Anterior cingulate cortex (tissue), 58 donors: ENCODE measurements at regions not wholly inside any gene's neighbourhood (a gene's known extent, or its start where the extent isn't known, plus 50 kb on each side); places are given as distances from the start of the nearest gene placed in this dataset.
"Not testable (repeated sequence)": the region's sequence is repeated elsewhere in the genome, so short reads cannot be mapped to it uniquely, and the experiment has no call there.

ENCODE experiments used
- DNase-seq, 58 donors: peaks; one replicate each; lab custom pipeline; 2025; lab: John Stamatoyannopoulos, UW

DNA sequence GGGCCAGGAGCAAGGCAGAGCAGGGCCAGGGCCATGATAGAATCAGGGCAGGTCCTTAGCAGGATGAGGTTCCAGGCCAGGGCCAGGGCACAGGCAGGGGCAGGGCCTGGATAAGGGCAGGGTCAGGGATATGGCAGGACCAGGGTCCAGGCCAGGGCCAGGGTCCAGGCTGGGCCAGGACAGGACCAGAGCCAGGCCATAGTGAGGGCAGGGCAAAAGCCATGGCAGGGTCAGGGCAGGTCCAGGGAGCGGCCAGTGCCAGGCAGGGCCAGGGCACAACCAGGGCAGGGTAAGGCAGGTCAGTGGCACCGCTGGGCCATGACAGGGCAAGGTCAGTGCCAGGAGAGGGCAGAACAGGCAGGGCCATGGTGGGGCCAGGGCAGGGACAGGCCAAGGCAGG lies 152.2 kb downstream of the LIPI start:
- DNase-seq, result no peak

DNA sequence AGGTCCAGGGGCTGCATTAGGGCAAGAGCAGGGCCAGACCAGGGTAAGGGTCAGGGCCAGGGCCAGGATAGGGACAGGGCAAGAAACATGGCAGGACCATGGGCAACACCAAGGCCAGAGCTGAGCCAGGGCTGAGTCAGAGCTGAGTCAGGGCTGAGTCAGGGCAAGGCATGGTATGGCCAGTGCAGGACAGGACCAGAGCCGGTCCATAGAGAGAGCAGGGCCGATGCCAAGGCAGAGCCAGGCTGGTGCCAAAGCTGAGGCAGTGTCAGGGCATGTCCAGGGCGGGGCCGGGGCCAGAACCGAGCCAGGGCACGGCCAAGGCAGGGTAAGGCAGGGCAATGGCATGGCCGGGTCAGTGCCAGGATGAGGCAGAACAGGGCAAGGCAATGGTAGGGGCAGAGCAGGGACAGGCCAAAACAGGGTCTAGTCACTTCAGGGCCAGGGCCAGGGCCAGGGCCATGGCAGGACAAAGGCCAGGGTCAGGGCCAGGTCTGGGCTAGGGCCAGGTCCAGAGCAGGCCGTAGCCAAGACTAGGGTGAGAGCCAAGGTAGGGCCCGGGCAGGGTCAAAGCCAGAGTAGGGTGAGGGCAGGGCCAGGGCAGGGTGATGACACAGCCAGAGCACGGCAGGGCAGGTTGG lies 152.8 kb downstream of the LIPI start:
- DNase-seq, result not testable (repeated sequence)

DNA sequence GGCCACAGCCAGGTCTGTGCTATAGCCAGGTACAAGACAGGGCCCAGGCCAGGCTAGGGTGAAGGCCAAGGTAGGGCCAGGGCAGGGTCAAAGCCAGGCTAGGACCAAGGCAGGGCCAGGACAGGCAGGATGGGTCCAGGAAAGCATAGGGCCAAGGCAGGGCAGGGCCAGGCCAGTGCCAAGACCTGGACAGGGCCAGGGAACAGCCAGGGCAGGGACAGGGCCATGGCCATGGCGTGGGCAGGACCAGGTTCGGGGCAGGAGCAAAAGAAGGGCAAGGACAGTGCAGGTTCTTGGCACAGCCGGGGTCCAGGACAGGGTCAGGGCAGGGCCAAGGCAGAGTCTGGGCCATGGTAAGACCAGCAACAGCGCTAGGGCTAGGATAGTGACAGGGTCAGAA lies 153.4 kb downstream of the LIPI start:
- no peak for DNase-seq

- no peak for DNase-seq
Measured at GRCh38 chr21:14056771-14057191, 154.0 kb downstream of the LIPI start.

DNA sequence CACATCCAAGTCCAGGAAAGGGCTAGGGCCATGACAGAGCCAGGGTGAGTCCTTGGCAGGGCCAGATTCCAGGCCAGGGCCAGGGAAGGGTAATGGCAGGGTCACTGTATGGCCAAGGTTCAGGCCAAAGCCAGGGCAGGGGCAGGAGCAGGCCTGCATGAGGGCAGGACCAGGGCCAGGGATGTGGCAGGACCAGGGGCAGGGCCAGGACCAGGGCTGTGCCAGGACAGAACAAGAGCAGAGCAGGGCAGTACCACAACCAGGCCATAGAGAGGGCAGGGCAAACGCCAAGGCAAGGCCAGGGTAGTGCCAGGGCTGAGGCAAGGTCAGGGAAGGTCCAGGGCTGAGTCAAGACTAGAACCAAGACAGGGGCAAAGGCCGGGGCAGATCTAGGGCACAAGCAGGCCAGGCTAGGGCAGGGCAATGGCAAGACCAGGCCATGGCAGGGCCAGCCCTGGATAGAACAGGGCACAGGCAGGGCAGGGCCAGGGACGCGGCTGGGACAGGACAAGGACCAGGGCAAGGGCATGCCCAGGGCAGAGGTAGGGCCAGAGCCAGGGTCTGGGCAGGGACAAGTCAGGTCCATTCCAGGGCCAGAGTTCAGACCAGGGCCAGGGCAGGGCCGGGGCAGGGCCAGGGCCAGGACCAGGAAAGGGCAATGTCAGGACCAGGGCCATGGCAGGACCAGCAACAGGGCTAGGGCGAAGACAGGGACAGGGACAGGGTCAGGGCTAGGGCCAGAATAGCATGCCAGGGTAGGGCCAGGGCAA lies 154.8 kb downstream of the LIPI start:
- DNase-seq, result not testable (repeated sequence)

DNA sequence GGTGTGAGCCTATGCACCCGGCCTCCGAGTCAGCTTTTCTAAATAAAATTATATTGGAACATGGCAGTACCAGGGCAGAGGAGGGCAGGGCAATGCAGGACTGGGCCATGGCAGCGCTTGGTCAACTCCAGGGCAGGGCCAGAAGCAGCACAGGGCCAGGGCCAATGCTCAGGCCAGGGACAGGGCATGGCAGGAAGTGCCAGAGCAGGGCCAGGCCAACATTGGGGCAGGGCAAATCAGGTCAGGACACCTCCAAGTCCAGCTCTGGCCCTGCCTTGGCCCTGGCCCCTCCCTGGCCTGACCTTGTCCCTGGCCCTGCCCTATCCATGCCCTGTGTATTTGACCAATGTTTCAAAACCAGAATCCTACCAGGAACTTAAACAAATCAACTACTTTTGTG lies 156.1 kb downstream of the LIPI start:
- no peak for DNase-seq

DNA sequence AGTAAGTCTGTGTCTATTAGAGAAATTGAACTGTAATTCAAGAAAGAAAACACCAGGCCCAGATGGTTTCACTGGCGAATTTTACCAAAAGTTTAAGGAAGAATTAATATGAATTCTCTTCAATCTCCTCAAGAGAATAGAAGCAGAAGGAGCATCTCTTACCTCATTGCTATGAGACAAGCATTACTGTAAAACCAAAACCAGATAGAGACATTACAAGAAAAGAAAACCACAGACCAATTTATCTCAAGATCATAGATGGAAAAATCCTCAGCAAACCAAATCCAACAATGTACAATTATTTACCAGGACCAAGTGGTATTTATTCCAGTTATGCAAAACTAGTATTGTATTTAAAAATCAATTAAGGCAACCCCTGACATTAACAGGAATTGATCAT lies 160.6 kb downstream of the LIPI start:
- no peak for DNase-seq

DNA sequence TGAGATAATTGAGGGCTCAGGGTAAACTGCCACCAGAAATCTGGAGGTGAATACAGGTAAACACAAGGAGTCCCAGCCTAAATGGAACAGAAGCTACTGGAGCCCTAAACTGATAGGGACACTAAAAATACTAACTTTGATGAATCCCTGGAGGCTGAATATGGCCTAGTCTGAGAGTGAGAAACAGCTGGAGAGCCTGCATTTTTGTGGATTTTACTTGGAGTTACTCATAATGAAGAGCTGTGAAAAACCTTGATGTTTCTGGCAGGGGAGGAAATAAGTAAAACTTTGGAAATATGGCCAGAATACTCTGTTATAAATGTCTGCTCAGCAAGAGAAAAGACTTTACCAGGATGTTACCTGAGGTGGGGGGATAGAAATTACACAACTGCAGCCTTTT lies 164.4 kb downstream of the LIPI start:
- DNase-seq, result no peak

GRCh38 chr21:14040386-14040785 lies 170.4 kb downstream of the LIPI start:
- DNase-seq, result no peak

DNA sequence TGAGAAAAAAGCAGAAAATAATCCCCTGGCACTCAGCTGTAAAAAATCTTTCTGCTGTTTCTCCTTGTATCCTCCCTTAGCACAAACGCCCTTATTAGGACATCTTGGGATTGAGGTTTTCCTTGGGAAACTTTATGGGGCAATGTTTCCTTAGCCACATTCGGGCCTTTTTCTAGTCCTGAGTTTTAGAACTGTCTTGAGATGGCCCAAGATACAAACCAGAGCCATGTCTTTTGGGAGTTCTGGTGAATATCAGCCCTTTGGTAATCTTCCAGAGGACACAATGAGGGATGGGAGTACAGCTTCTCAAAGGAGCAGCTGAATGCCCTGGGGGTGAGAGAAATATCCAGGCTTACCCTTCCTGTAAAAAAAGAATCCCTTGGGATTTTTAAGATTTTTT lies 182.1 kb downstream of the LIPI start:
- DNase-seq, result not testable (repeated sequence)

GRCh38 chr21:14027235-14027869 lies 183.4 kb downstream of the LIPI start:
- DNase-seq, result peak; percentile 40 to 93 (median 83)

GRCh38 chr21:14020108-14020507 lies 190.6 kb downstream of the LIPI start:
- DNase-seq, result not testable (repeated sequence)

DNA sequence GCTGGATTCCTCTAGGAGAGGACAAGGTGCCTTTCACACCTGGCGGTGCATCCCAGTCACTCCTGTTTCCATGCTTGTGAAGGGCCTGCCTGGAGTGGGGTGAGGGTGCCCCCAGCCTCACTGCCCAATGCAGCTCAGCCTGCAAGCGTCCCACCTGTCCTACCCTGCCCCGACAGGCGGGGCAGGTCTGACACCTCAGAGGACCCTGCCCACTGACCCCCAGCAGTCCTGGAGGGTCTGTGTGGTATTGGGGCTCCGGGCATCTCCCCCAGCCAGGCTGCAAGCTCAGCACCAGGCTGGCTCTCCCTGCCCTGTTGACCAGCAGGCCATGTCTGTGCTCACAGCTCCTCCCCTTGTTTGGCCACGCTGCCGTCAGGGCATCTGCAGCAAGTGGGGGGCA lies 194.9 kb downstream of the LIPI start:
- not testable (repeated sequence) for DNase-seq

GRCh38 chr21:14013623-14014498 lies 196.9 kb downstream of the LIPI start:
- not testable (repeated sequence) for DNase-seq

DNA sequence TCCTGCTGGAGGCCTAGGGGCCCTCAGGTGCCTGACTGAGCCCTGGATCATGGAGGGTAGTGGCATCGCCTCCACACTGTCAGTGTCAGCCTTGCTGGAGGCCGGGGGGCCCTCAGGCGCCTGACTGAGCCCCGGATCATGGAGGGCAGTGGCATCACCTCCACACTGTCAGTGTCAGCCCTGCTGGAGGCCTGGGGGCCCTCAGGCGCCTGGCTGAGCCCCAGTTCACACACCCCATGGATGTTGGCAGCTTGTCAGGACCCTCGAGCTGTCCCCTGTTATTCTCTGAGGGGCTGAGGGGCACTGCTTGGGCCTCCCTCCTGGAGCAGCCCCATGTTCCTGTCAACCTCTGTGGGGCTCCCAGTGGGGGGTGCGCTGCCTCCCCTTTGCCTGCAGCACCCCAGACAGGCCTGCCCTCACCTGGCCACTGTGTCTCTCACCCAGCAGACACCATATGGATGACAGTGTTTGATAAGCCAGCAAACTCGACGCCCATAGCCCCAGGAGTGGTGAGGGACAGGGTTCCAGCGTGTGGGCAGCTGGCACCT lies 197.6 kb downstream of the LIPI start:
- no peak for DNase-seq

DNA sequence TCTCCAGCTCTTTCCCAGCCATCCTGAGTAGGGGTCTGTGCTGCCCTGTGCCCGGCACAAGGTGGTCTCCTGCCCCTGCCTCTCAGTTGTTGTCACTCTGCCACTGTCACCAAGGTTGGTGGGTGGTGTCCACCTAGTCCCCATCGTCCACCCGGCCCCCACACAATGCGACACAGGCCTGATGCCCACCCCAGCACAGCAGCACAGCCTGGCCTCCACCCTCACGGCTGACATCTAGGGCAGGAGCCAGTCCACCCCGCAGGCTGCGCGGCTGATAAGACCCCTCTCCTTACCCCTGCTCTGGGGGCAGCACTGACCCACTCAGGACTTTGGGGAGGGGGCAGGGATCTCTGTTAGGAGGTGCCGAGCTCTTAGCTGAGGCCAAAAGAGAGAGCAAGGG lies 198.3 kb downstream of the LIPI start:
- no peak for DNase-seq

- not testable (repeated sequence) for DNase-seq
Measured at GRCh38 chr21:14011751-14012150, 199.0 kb downstream of the LIPI start.

DNA sequence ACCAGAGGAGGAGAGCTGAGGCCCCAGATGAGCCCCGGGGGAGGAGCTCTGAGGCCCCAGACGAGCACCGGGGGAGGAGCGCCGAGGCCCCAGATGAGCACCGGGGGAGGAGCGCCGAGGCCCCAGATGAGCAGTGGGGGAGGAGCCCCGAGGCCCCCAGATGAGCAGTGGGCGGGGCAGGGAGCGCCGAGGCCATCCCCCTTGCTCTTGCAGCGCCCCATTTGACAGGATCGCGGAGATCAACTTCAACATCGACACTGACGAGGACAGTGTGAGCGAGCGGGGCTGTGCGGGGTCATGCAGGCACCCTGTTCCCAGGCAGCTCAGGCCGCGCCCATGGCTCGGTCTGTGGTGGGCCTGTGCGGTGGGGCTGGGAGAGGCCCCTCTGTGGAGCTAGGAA lies 199.6 kb downstream of the LIPI start:
- not testable (repeated sequence) for DNase-seq

DNA sequence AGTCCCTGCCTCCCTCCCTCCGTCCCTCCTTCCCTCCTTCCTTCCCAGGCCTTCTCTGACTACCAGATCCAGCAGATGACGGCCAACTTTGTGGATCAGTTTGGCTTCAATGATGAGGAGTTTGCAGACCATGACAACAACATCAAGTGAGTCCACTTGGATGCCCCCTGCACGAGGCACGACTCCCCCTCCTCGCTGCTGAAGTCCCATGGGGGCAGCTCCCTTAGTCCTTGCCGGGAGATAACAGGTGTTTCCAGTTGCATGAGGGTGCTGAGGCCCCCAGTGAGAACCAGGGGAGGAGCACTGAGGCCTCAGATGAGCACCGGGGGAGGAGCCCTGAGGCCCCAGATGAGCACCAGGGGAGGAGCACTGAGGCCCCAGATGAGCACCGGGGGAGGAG lies 200.0 kb downstream of the LIPI start:
- no peak for DNase-seq

- DNase-seq, result not testable (repeated sequence)
Measured at GRCh38 chr21:14009990-14010389, 200.8 kb downstream of the LIPI start.
